NCI-H128 (cell line): ENCODE measurements at regions not wholly inside any gene's neighbourhood (a gene's known extent, or its start where the extent isn't known, plus 50 kb on each side); places are given as distances from the start of the nearest gene placed in this dataset.
A peak's percentile ranks its signal among the peaks of the same experiment; 100 is the strongest.

Source experiments
- DNase-seq: peaks from one replicate; lab custom pipeline; 2025; ENCODE audit not compliant: unreplicated experiment; lab: John Stamatoyannopoulos, UW

GRCh38 chr13:78239714-78240113 is 321.1 kb upstream of the EDNRB start:
- DNase-seq, result no peak

GRCh38 chr13:78238911-78239310 is 320.3 kb upstream of the EDNRB start:
- DNase-seq, result no peak

- no peak for DNase-seq
Measured at GRCh38 chr13:78228940-78229339, 310.3 kb upstream of the EDNRB start.

GRCh38 chr13:78228211-78228610 is 309.6 kb upstream of the EDNRB start:
- DNase-seq, result no peak

- no peak for DNase-seq
Measured at GRCh38 chr13:78227709-78228108, 309.1 kb upstream of the EDNRB start.

- no peak for DNase-seq
Measured at GRCh38 chr13:78215458-78216108, 297.0 kb upstream of the EDNRB start.

GRCh38 chr13:78201411-78201810 is 282.8 kb upstream of the EDNRB start:
- DNase-seq, result no peak

- DNase-seq, result no peak
Measured at GRCh38 chr13:78198821-78199220, 280.2 kb upstream of the EDNRB start.

GRCh38 chr13:78198419-78198818 is 279.8 kb upstream of the EDNRB start:
- peak; percentile 6 for DNase-seq

GRCh38 chr13:78197231-78197630 is 278.6 kb upstream of the EDNRB start:
- DNase-seq, result no peak

GRCh38 chr13:78194904-78195639 is 276.4 kb upstream of the EDNRB start:
- no peak for DNase-seq

- DNase-seq, result no peak
Measured at GRCh38 chr13:78193846-78194245, 275.2 kb upstream of the EDNRB start.

GRCh38 chr13:78192716-78193115 is 274.1 kb upstream of the EDNRB start:
- no peak for DNase-seq

- no peak for DNase-seq
Measured at GRCh38 chr13:78190296-78190695, 271.7 kb upstream of the EDNRB start.

- DNase-seq, result no peak
Measured at GRCh38 chr13:78187781-78188180, 269.1 kb upstream of the EDNRB start.

- DNase-seq, result no peak
Measured at GRCh38 chr13:78185700-78186099, 267.1 kb upstream of the EDNRB start.

GRCh38 chr13:78183732-78184131 is 265.1 kb upstream of the EDNRB start:
- DNase-seq, result no peak

- no peak for DNase-seq
Measured at GRCh38 chr13:78182813-78183212, 264.2 kb upstream of the EDNRB start.

- DNase-seq, result no peak
Measured at GRCh38 chr13:78177306-78177705, 258.7 kb upstream of the EDNRB start.

GRCh38 chr13:78176880-78177279 is 258.2 kb upstream of the EDNRB start:
- DNase-seq, result no peak

GRCh38 chr13:78169386-78169785 is 250.8 kb upstream of the EDNRB start:
- no peak for DNase-seq

GRCh38 chr13:78168981-78169380 is 250.3 kb upstream of the EDNRB start:
- DNase-seq, result no peak

GRCh38 chr13:78161266-78161665 is 242.6 kb upstream of the EDNRB start:
- DNase-seq, result no peak
